HG02763 (cell line): ENCODE measurements at regions not wholly inside any gene's neighbourhood (a gene's known extent, or its start where the extent isn't known, plus 50 kb on each side); places are given as distances from the start of the nearest gene placed in this dataset.
"Not testable (repeated sequence)": the region's sequence is repeated elsewhere in the genome, so short reads cannot be mapped to it uniquely, and the experiment has no call there.

Source experiments
- ATAC-seq: cut with Tn5 transposase; IDR thresholded peaks from one replicate; pipeline ENCODE4 v1.9.1; 2021; ENCODE audit warnings: mild to moderate bottlenecking, moderate library complexity; ENCODE audit not compliant: unreplicated experiment

DNA sequence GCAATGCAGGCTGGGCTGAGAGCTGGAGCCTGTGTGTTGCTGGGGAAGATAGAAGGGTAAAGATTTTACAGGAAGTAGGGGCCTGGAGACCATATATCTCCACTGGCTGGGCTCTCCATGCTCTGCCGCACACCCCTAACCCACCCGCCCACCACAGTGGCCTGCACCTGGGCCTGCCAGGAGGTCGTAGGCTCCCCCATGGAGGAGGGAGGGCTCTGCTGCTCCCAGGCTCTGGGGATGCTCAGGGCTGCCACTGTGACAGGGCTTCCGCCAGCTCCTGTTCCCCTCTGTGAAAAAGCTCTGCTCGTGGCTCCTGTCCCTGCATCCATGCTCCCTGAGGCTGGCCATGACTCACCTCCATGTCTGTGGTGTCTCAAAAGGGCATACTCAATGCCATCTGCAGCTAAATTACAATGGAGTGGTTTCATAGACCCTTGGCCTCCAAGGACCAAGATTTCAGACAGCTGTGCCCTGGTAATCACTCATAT, 106.0 kb downstream of the CXCL12 start:
- no peak for ATAC-seq

DNA sequence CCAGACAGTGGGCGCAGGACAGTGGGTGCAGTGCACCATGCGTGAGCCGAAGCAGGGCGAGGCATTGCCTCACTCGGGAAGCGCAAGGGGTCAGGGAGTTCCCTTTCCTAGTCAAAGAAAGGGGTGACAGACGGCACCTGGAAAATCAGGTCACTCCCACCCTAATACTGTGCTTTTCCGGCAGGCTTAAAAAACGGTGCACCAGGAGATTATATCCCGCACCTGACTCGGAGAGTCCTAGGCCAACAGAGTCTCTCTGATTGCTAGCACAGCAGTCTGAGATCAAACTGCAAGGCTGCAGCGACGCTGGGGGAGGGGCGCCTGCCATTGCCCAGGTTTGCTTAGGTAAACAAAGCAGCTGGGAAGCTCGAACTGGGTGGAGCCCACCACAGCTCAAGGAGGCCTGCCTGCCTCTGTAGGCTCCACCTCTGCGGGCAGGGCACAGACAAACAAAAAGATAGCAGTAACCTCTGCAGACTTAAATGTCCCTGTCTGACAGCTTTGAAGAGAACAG, 116.4 kb downstream of the CXCL12 start:
- not testable (repeated sequence) for ATAC-seq

DNA sequence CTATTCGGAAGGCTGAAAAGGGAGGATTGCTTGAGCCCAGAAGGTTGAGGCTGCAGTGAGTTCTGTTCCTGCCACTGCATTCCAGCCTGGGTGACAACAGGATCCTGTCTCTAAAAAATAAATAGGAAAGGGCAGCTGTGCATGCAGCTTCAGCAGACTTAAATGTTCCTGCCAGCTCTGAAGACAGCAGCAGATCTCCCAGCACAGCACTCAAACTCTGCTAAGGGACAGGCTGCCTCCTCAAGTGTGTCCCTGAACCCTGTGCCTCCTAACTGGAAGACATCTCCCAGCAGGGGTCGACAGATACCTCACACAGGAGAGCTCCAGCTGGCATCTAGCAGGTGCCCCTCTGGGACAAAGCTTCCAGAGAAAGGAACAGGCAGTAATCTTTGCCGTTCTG, 117.9 kb downstream of the CXCL12 start:
- ATAC-seq: no peak

DNA sequence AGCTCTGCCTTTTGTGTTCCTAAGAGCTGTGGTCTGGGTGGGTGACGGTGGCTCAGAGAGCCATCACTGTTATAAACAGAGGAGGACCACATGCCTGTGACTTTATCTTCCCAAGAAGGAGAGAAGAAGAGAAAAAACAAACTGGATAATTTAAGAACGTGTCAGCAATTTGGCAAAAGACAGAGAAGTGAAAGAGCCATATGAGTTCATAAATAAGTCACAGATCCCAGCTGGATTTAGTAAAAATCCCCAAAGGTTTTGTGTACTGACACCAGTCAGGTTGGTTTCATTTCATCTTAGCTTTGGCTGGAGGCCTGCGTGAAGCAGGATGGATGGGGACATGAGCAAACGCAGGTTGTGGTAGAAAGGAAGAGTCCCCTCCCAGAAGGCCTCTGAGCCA, 120.7 kb downstream of the CXCL12 start:
- ATAC-seq: no peak

DNA sequence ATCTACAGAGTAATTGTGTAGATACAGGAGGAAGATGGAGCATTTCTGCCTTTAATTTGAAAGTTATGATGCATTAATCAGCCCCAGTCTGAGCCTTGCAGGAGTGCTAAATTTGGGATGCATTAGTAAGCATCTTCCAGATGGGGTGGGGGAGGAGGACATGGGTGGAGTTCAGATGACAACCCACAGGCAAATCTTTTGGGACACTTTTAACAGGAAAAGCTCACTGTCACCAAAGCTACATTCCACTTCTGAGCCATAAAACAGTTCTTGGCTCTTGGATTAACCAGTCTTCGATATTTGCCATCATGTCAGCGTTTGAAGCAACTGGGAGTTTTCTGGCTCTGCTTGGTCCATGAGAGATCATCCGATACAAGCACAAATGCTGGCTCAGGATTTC, 121.1 kb downstream of the CXCL12 start:
- ATAC-seq: no peak

DNA sequence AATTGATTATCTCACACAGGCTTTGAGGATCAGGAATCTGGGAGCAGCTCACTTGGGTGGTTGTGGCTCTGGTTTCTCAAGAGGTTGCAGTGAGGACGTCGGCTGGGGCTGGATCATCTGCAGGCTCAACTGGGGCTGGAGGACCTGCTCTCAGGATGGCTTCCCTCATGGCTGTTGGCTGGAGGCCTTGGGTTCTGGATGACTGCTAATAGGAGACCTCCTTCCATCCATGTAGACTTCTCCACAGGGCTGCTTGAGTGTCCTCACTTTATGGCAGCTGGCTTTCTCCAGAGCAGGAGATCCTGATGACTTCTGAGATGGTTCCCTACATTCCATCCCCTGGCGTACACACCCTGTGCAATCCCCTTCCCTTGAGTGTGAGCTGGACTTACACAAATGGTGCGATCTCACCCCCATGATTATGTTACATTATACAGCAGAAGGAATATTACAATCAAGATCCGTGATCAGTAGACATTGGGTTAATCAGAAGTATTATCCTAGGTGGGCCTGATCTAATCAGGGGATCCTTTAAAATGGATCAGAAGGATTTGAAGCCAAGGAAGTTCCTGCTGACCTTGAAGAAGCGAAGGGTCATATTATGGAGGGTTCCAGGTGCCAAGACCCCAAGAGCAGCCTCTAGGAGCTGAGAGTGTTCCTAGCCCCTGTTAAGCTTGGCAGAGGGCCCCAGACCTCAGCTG, 122.2 kb downstream of the CXCL12 start:
- no peak for ATAC-seq

DNA sequence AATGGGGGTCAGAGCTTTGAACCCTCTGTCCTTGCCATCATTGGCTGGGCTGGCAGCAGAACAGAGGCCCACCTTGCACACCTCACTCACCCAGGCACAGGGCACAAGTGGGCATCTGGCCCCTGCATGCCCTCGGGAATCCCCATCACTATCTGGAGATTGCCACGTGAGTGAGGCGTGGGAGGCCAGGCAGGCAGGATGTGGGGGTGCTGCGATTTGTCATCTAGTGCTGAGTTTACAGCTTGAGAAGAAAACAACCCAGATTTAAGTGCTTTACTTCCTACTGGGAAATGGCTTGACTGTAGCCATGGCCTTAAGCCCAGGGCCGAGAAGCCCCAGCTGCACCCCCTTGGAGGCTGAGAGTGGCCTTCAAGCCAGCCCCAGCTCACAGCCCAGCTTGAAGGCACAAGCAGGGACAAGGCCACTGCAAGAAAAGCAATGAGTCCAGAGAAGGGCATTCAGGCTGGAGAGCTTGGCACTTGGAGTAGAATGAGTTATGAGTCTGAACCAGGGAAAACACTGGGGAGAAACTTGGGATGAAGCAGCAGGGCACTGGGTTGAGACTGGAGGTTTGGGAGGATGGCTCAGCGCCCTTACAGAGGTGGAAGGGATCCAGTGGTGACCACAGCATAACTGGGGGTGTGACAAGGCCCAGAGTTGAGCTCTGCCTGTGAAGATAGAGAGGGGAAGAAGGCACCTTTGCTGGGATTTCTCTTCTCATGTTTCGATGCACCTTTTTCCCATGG, 123.0 kb downstream of the CXCL12 start:
- no peak for ATAC-seq

DNA sequence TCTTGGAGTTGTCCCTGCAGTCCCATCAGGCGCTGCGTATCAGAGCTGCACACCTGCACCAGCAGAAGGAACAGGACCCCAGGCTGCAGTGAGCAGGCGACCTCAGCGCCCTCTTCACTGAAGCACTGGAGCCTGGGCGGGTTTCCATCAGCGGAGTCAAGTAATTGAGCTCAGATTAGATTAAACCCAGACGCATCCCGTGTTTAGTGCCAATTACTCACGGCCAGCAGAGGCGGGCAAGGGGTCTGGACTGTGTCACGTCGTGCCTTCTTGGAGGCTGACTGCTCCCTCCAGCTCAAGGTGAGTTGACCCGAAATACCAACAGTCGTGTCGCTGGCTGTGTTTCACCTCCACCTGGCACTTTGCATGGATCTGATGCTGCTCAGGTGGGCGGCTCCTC, 123.6 kb downstream of the CXCL12 start:
- ATAC-seq: no peak

DNA sequence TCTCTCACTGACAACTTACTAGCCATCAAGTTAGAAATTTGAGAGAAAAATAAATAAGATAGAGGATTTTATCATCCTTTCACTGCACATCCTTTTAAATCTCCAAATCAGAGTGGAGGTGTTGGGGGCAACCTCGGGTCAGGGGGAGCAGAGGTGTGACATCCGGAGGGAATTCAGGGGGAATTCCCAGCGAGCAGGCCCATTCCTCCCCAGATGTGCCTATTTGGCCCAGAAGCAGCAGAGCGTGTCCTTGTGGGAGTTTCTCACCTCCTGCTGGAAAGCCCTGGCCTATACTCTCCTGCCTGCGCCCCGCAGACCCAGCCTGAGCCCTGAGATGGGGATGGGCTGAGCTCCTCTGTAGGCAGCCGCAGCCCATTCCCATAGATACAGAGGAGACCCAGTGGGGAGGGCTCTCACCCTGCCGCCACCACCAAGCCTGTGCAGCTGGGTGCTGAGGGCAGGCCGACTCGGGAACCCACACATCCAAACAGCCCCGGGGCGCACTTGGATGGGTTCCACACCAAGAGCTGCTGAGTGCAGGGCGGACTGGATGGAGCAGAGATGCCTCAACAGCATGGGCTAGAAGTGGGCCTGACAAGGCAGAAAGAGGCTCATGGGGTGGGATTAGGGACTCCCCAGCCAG, 124.5 kb downstream of the CXCL12 start:
- ATAC-seq: peak; percentile 46

DNA sequence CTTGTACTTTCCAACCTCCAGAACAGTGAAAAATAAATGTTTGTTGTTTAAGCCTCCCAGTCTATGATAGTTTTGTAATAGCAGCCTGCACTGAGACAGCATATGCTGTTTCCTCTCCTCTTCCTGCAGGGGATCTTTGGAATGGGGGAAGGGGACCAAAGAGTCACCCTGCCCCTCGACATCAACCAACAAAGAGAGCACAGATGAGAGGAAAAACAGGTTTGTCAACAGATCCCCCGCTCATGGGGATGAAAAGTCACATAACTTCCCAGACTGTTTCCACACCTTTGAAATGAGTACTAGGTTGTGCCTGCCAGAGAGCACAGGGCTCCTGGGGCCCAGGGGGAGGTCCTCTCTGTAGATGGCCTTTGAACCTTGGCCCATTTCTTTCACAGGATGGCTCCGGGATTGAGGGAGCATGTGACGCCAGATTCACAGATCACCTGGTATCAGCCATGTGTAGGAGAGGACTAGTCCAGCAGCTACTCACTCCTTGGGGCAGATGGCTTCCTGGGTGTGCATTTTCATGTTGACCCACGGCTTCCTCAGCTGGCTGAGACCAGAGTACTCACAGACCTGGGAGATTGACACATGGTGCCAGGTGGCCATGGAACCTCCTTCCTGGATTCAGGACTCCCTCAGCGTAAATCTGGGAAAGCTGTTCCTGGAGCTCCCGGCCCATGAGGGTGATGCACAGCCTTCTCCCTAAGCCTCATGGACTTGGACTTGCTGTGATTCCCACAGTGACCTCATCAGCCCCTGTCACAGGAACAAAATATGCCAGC, 125.6 kb downstream of the CXCL12 start:
- ATAC-seq: no peak

DNA sequence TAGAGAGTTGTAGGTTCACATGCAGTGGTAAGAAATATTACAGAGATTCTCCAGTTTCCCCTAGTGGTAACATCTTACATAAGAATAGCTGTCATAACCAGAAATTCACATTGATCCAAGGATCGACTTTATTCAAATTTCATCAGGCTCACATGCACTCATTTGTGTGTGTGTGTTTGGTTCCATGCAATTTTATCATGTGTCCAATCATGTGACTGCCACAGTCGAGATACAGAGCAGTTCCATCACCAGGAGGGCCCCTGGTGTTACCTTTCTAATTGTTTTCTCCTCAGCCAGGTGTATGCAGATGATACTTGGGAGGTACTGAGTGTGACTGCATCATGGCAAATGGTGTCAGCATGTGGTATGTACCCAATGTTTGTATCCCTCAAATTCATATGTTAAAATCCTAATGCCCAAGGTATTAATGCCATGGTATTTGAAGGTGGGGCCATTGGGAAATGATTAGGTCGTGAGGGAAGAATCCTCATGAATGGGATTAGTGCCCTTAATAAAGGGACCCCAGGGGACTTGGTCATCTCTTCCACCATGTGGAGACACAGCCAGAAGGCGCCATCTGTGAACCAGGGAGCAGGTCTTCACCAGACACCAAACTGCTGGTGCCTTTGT, 126.3 kb downstream of the CXCL12 start:
- no peak for ATAC-seq

DNA sequence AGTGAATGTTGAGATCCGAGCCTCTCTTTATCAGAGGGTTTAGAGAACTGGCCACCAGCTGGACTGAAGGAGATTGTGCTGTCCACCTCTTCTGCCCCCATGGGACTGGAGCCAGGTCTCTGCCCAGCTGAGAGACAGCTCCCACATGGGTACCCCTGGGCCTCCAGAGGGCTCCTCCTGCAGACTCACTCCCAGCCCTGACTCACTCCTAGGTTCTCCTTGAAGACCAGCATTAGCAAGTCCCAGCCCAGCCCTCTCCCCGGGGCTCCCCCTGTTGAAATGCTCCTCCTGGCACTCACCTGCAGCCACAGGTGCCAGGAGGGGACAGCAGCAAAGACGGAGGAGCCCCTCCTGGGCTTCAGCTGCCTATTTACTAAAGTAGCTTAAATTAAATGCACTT, 126.9 kb downstream of the CXCL12 start:
- ATAC-seq: no peak

DNA sequence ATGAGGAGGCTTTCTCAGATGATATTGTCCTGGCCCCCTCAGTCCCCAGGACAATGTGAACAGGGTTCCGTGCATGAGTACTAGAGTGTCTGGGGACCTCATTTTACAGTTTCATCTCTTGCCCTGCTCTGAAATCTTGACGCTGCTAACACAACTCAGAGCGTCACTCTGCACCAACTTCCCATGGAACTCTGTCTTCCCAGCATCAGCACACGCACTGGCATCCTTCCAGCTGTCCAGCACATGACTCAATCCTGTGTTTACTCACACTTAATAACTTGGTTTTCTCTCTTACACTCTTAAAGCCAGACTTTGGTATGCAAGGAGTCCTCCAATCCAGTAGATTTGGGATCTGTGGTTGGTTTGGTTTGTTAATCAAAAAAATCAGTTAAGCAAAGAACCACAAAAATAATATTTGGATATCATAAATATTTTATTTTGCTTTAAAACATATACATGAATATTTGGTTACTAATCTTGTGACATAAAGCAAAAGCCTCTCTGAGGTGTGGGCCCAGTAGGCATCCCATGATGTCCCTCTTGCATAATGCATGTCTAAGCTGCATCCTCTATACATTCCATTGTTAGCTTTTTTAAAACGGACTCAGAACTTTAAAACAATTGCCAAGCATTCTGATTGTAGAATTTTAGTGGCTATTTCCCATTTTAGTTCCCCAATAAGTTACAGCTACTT, 131.0 kb downstream of the CXCL12 start:
- ATAC-seq: no peak

DNA sequence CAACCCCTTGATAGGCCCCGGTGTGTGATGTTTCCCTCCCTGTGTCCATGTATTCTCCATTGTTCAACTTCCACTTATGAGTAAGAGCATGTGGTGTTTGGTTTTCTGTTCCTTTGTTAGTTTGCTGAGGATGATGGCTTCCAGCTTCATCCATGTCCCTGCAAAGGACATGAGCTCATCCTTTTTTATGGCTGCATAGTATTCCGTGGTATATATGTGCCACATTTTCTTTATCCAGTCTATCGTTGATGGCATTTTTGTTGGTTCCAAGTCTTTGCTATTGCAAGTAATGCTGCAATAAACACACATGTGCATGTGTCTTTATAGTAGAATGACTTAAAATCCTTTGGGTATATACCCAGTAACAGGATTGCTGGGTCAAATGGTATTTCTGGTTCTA, 132.3 kb downstream of the CXCL12 start:
- not testable (repeated sequence) for ATAC-seq

DNA sequence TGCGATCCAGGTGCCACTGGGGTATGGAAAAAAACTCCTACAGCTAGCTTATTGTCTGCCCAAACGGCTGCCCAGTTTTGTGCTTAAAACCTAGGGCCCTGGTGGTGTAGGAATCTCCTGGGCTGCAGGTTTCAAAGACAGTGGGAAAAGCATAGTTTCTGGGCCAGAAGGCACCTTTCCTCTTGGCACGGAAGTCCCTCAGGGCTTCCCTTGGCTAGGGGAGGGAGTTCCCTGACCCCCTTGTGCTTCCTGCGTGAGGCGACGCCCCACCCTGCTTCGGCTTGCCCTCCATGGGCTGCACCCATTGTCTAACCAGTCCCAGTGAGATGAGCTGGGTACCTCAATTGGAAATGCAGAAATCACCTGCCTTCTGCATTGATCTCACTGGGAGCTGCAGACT, 135.0 kb downstream of the CXCL12 start:
- ATAC-seq: not testable (repeated sequence)

DNA sequence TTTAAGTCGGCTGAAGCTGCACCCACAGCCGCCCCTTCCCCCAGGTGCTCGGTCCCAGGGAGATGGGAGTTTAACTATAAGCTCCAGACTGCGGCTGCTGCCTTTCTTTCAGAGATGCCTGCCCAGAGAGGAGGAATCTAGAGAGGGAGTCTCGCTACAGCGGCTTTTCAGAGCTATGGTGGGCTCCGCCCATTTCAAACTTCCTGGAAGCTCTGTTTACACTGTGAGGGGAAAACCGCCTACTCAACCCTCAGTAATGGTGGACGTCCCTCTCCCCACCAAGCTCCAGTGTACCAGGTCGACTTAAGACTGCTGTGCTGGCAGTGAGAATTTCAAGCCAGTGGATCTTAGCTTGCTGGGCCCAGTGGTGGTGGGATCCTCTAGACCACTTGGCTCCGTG, 135.4 kb downstream of the CXCL12 start:
- no peak for ATAC-seq

DNA sequence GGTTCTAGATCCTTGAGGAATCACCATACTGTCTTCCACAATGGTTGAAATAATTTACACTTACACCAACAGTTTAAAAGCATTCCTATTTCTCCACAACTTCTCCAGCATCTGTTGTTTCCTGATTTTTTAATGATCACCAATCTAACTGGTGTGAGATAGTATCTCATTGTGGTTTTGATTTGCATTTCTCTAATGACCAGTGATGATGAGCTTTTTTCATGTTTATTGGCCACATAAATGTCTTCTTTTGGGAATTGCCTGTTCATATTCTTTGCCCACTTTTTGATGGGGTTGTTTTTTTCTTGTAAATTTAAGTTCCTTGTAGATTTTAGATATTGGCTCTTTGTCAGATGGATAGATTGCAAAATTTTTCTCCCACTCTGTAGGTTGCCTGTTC, 138.2 kb downstream of the CXCL12 start:
- not testable (repeated sequence) for ATAC-seq

DNA sequence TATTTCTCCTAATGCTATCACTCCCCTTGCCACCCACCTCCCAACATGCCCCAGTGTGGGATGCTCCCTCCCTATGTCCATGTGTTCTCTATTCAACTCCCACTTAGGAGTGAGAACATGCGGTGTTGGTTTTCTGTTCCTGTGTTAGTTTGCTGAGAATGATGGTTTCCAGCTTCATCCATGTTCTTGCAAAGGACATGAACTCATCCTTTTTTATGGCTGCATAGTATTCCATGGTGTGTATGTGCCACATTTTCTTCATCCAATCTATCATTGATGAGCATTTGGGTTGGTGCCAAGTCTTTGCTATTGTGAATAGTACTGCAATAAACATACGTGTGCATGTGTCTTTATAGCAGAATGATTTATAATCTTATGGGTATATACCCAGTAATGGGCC, 138.6 kb downstream of the CXCL12 start:
- ATAC-seq: not testable (repeated sequence)

DNA sequence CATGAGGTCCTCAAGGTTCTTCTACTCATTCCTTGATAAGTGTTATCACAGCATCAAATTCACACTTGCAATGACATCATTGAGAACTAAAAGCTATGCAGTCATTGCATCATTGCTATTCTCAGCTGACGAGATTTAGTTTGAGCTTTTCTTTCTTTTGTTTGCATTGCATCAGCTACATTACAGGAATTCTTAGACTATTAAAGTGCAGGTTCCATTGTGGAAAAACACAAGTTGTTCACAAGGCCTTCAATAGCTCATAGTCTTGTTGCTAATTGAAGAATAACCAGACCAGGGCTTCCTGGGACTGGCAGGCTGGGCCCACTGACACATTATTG, 139.3 kb downstream of the CXCL12 start:
- ATAC-seq: no peak
